NAMALWA (cell line): ENCODE measurements at regions not wholly inside any gene's neighbourhood (a gene's known extent, or its start where the extent isn't known, plus 50 kb on each side); places are given as distances from the start of the nearest gene placed in this dataset.
A peak's percentile ranks its signal among the peaks of the same experiment; 100 is the strongest.

Source experiments
- DNase-seq: peaks from one replicate; pipeline ENCODE4 v3.0.0-alpha.2; 2015; ENCODE audit warnings: low spot score

DNA sequence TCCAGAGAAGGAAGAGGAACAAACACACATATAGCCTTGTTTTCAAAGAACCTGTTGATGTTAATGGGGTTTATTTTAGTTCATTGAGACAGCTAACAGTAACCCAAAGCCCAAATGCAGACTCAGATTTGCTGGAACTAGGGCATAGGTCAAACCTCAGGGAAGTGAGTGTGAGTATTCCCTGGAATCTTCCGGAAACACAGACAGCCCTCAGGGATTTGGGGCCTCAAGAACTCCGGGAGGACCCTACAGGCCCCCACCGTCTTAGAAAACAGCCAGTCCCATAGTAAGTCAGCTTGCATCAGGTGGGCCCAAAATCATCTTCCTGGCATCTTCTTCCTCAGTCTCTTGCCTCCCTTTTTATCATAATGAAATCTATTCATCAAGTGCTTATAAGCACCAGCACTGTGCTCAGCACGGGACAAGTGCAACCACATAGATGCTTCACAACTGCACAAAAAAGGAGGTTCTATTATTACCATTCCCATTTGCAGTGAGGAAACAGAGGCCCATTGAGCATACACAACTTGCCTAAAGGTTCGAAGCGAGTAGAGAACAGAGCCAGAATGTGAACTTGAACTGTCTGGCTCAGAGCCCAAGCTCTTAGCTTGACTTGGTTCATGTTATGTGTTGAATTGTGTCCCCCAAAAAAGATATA is 50.2 kb upstream of the BCL11A start:
- no peak for DNase-seq

GRCh38 chr2:60604486-60605064 is 51.1 kb upstream of the BCL11A start:
- no peak for DNase-seq

- DNase-seq, result no peak
These were observed 52.4 kb upstream of the BCL11A start for GRCh38 chr2:60605866-60606265.

DNA sequence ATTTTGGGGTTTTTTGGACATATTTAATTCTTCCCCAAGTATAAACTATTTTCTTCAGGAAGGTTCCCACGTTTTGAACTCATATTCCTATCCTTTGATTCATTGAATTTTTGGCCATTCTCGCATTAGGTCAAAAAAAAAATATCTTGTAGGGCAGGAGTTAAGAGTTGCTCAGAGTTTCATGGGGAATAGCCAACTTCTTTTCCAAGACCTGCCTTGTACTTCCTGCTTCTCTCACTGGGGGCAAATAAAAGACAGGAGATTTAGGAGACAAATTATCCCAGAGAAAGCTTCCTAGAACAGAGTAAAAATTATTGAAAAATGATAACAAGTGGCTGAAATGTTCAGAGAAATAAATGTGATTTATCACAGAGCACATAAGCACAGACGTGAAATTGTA is 55.2 kb upstream of the BCL11A start:
- no peak for DNase-seq

DNA sequence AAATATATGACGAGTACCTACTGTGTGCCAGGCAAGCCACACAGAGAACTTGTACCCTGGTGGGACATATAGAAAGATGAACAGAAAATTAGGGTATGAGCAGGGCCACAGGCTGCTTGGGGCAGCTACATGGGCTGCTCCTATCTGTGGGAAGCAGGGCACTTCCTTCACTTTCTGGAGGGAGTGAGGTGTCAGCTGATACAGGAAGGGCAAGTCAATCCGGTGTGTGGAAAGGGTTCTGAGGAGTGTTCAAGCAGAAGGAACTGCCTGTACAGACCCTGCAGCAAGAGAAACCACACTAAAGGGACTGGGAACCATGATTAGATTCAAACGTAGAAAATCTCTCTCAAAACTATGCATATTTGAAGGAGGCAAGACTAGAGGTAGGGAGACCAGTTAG is 58.6 kb upstream of the BCL11A start:
- no peak for DNase-seq

- DNase-seq, result no peak
These were observed 60.9 kb upstream of the BCL11A start for GRCh38 chr2:60614319-60614718.

GRCh38 chr2:60621688-60622429 is 68.4 kb upstream of the BCL11A start:
- no peak for DNase-seq

- DNase-seq, result no peak
These were observed 69.6 kb upstream of the BCL11A start for GRCh38 chr2:60623040-60623439.

DNA sequence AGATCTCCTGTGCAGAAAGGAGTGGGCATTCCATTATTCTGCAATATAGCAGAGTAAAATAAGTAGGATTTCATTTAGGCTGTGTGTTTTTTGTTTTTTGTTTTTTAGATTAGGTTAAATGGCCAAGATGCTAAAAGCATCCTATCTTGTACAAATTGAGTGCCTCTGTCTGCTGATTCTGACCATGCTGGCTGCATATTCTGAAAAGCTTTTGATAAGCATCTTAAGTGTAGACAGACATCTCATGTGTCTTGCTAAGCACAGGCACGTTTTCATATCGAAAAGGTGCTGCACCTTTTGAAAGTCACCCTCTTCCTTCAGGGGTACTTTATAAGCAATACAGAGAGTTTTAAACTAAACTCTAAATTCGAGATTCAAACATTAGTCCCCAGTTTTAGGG is 74.0 kb upstream of the BCL11A start:
- no peak for DNase-seq

DNA sequence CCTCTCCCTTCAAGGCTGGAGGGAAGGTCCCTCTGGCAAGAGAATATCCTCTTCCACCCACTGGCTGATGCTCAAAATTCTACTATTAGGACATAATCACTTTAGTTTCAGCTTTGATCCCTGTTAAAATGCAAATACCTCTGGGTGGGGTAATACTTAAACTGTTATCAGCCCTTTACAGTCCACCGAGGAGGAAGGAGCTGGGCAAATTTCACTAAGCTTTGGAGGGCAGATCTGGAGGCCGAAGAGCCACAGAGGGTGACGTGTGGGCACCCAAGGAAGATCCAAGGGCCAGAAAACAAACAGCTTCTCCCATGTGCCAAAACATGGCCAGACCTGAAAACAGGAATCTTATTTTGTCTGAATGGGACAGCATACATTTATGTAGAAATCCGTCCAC is 74.6 kb upstream of the BCL11A start:
- no peak for DNase-seq

DNA sequence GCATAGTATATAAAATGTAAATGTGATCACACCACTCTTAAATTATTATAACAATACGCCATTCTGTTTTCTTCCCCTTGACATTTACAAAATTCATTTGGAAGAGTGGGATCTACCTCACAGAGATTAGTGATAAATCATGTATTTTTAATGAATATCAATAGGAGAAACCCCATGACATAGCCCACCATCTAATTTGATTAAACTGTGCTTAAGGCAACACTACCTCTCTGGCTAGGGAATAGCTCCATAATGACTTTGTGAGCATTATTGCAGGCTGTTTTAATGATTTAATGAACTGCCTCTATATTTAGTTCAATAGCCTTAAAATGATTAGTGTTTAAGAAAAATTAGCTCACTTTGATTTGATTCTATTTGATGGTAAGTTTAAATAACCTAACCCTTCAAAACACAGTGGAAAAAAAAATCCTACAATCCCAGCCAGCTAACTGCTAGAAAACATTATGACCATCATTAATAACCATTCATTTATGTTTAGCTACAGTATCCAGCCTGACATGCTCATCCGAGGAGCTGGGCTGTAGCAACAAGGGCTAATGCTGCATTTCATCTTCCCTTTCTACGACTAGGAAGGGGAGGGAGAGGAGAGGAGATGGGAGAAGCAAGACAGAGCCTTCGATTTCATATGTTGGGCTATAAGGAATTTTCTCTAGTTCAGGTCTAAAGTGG is 75.3 kb upstream of the BCL11A start:
- DNase-seq, result no peak

DNA sequence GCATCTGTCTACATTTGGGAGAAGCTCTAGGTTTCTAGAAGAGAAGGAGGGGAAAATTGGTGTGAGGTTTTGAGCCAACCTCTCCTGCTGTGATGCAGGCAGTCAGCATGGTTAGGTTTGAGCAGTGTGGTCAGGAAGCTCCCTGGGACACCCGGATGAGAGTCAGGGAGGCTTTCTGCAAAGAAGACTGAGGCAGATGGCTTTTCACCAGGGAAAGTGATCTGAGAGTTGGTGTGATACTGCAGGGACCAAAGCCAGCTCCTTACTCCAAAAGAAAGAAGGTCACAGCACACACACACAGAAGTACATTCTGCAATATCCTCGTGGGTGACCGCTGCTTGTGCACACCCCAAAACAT is 75.8 kb upstream of the BCL11A start:
- no peak for DNase-seq

GRCh38 chr2:60629801-60630385 is 76.4 kb upstream of the BCL11A start:
- no peak for DNase-seq

- no peak for DNase-seq
These were observed 80.2 kb upstream of the BCL11A start for GRCh38 chr2:60633615-60634014.

GRCh38 chr2:60634438-60634837 is 81.0 kb upstream of the BCL11A start:
- DNase-seq, result no peak

DNA sequence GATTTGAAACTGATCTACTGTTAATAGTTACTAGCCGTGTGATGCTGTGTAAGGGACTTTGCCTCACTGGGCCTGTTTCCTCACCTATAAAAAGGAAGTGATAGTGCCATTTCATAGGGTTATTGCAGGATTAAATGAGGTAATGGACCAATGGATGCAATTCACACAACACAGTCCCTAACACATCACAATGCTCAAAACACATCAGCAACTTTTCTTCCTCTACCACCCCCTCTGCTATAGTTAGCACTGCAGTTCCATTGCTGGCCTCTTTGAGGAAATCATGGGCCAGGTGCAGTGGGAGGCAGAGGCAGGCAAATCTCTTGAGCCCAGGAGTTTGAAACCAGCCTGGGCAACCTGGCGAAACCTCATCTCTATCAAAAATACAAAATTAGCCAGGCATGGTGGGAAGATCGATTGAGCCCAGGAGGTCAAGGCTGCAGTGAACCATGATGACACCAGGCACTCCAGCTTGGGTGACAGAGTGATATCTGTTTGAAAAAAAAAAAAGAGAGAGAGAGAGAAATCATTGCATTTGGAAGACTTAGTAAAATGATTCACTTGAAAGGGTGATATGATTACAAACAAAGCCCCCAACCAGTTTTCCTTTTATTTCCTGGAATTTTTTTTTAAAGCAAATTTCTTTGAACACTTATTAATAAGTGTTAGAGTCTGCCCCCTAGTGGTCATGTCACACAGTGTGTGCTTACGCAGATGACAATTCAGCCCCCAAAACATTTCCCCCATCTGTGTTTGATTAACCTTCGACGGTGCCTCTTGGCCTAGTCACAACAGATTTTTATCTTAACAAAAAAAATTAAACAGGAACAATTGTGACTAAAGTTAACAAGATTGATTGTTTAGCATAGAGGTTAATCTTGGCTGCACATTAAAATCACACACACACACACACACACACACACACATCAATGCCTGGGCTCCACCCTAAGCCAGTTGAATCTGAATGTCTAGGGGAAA is 88.6 kb upstream of the BCL11A start:
- DNase-seq, result peak; percentile 68

GRCh38 chr2:60643747-60644146 is 90.3 kb upstream of the BCL11A start:
- DNase-seq, result no peak

DNA sequence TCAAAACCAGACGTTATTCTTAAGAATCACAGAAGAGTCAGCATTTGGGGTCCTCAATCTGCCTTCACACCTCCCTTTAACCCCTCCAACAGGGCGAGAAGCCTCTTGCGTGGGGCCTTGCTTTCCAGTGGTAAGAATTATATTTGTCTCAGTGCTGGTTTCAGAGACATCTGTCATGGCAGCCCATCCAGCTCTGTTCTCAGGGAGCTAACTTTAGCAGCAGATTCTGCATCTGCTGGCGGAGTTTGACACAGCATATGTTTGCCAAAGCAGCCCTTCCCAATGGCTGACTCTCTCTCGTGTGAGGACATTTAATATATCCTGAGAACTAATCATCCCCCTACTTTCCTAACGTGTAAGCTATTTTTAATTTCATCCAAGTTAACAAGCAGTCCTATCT is 91.5 kb upstream of the BCL11A start:
- no peak for DNase-seq

- no peak for DNase-seq
These were observed 94.7 kb upstream of the BCL11A start for GRCh38 chr2:60648191-60648590.

DNA sequence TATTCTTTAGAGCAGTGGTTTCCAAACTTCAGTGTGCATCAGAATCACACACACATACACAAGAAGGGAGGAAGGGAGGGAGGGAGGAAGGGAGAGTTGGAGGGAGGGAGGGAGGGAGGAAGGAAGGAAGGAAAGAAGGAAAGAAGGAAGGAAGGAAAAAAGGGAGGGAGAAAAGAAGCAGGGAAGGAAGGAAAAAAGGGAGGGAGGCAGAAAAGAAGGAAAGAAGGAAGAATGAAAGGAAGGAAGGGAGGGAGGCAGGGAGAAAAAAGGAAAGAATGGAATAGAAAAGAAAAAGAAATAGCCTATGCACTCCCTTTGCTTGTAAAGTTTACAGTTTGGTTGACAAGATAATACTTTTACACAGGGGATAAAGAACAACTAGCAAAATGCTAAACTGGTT is 96.3 kb upstream of the BCL11A start:
- no peak for DNase-seq

DNA sequence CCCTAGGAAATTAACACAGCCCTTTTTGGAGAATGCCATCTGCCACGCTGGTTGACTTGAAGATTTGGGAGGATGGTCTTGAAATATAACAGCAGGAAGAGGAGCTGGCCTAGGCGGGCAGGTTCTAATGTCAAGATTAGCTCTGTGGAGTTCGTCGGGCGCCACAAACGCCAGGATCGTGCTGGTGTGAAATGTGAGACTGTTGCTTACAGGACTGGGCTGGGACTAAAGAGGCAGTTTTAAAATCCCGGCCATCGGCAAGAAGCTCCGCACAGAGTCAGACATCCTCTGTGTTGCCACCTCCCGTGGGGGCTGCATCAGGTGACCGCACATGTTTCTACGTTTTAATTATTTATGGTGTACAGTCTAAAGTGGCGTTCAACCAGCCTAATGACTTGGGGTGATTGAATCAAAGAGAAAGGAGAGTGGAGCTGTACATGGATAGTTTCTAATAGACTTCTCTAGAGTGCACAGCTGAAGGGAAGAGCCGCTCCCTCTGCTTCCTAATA is 99.4 kb upstream of the BCL11A start:
- DNase-seq, result no peak
